GM23338 (cell line): ENCODE measurements at regions not wholly inside any gene's neighbourhood (a gene's known extent, or its start where the extent isn't known, plus 50 kb on each side); places are given as distances from the start of the nearest gene placed in this dataset.

Experiments
- ATAC-seq: fragments of 200-7000 bp; cut with Tn5 transposase; 3 replicates; pipeline ENCODE4 v1.9.1; 2020
- DNase-seq: peaks from one replicate; pipeline ENCODE4 v3.0.0-alpha.2; 2015; ENCODE audit warnings: low spot score
- H2AFZ ChIP-seq: fragments of 200-600 bp; sonication (generic); 2 replicates; pipeline ENCODE4 v1.8.0; 2016; ENCODE audit warnings: antibody characterized with exemption, mild to moderate bottlenecking, moderate library complexity
- H3F3A ChIP-seq: fragments of 200-600 bp; sonication (generic); replicated peaks from 2 replicates; pipeline ENCODE4 v1.8.0; 2017; ENCODE audit warnings: antibody characterized with exemption, mixed run types, low read depth
- H3K27ac ChIP-seq: fragments of 200-600 bp; sonication (generic); 2 replicates; pipeline ENCODE4 v1.6.1; 2016; ENCODE audit warnings: low read depth
- H3K27me3 ChIP-seq: fragments of 200-600 bp; sonication (generic); 2 replicates; pipeline ENCODE4 v1.8.0; 2016; ENCODE audit warnings: mild to moderate bottlenecking, mixed run types, moderate library complexity; ENCODE audit not compliant: insufficient read depth
- H3K36me3 ChIP-seq: fragments of 200-600 bp; sonication (generic); 2 replicates; pipeline ENCODE4 v1.8.0; 2016; ENCODE audit warnings: mild to moderate bottlenecking; ENCODE audit not compliant: insufficient read depth
- H3K4me1 ChIP-seq: fragments of 200-600 bp; sonication (generic); 2 replicates; pipeline ENCODE4 v1.8.0; 2016; ENCODE audit warnings: mild to moderate bottlenecking, moderate library complexity; ENCODE audit not compliant: insufficient read depth
- H3K4me2 ChIP-seq: fragments of 200-600 bp; sonication (generic); 2 replicates; pipeline ENCODE4 v1.7.1; 2017; ENCODE audit warnings: mixed run types
- H3K4me3 ChIP-seq: fragments of 200-600 bp; sonication (generic); 2 replicates; pipeline ENCODE4 v1.6.1; 2016; ENCODE audit warnings: mixed run types
- H3K79me2 ChIP-seq: fragments of 200-600 bp; sonication (generic); replicated peaks from 2 replicates; pipeline ENCODE4 v1.8.0; 2017; ENCODE audit warnings: mild to moderate bottlenecking; ENCODE audit not compliant: insufficient read depth
- H3K9me2 ChIP-seq: fragments of 200-600 bp; sonication (generic); 2 replicates; pipeline ENCODE4 v1.8.0; 2017; ENCODE audit not compliant: insufficient read depth
- H4K20me1 ChIP-seq: fragments of 200-600 bp; sonication (generic); replicated peaks from 2 replicates; pipeline ENCODE4 v1.8.0; 2017; ENCODE audit warnings: mild to moderate bottlenecking; ENCODE audit not compliant: insufficient read depth
- H3K27ac Mint-ChIP-seq: 2 replicates; pipeline ENCODE4 v1.8.0; 2020; ENCODE audit warnings: inconsistent platforms, mild to moderate bottlenecking, moderate library complexity, mixed read lengths
- H3K27me3 Mint-ChIP-seq: 3 replicates; pipeline ENCODE4 v1.8.0; 2022; ENCODE audit warnings: low read depth, mild to moderate bottlenecking, moderate library complexity, mixed read lengths, inconsistent platforms; ENCODE audit not compliant: insufficient read depth, poor library complexity
- H3K36me3 Mint-ChIP-seq: 3 replicates; pipeline ENCODE4 v1.8.0; 2021; ENCODE audit warnings: low read depth, mild to moderate bottlenecking, inconsistent platforms, moderate library complexity, mixed read lengths
- H3K4me1 Mint-ChIP-seq: 3 replicates; pipeline ENCODE4 v1.8.0; 2020; ENCODE audit warnings: mild to moderate bottlenecking, inconsistent platforms, mixed read lengths
- H3K4me3 Mint-ChIP-seq: 3 replicates; pipeline ENCODE4 v1.8.0; 2021; ENCODE audit warnings: moderate library complexity, mild to moderate bottlenecking, inconsistent platforms, mixed read lengths
- H3K9me3 Mint-ChIP-seq: 3 replicates; pipeline ENCODE4 v1.8.0; 2020; ENCODE audit warnings: moderate library complexity, mild to moderate bottlenecking, inconsistent platforms, mixed read lengths
- EZH2phosphoT487 ChIP-seq: fragments of 200-600 bp; sonication (generic); IDR thresholded peaks from one replicate; pipeline ENCODE4 v1.8.1; 2018; ENCODE audit warnings: antibody characterized with exemption; ENCODE audit not compliant: unreplicated experiment
- POLR2AphosphoS5 ChIP-seq: IDR thresholded peaks from 2 replicates; pipeline ENCODE4 v1.6.1; 2016; ENCODE audit warnings: antibody characterized with exemption, low read depth
- STAT1 ChIP-seq: IDR thresholded peaks from one replicate; pipeline ENCODE4 v1.6.1; 2016; ENCODE audit warnings: antibody characterized with exemption; ENCODE audit not compliant: unreplicated experiment
- ZNF114 ChIP-seq: fragments of 250-450 bp; sonication (Bioruptor Pico); IDR thresholded peaks from 2 replicates; pipeline ENCODE4 v1.5.0; 2020; ENCODE audit warnings: mild to moderate bottlenecking, moderate library complexity
- TF ChIP-seq, protein P1 (sequence below): fragments of 250-450 bp; sonication (Bioruptor Pico); IDR thresholded peaks from 2 replicates; pipeline ENCODE4 v1.5.0; 2020; ENCODE audit warnings: mild to moderate bottlenecking, moderate library complexity

GRCh38 chr5:135136546-135136945, 102.5 kb upstream of the PITX1 start (continued):
- no peak for TF ChIP-seq ZNF114
- TF ChIP-seq, protein P1, sequence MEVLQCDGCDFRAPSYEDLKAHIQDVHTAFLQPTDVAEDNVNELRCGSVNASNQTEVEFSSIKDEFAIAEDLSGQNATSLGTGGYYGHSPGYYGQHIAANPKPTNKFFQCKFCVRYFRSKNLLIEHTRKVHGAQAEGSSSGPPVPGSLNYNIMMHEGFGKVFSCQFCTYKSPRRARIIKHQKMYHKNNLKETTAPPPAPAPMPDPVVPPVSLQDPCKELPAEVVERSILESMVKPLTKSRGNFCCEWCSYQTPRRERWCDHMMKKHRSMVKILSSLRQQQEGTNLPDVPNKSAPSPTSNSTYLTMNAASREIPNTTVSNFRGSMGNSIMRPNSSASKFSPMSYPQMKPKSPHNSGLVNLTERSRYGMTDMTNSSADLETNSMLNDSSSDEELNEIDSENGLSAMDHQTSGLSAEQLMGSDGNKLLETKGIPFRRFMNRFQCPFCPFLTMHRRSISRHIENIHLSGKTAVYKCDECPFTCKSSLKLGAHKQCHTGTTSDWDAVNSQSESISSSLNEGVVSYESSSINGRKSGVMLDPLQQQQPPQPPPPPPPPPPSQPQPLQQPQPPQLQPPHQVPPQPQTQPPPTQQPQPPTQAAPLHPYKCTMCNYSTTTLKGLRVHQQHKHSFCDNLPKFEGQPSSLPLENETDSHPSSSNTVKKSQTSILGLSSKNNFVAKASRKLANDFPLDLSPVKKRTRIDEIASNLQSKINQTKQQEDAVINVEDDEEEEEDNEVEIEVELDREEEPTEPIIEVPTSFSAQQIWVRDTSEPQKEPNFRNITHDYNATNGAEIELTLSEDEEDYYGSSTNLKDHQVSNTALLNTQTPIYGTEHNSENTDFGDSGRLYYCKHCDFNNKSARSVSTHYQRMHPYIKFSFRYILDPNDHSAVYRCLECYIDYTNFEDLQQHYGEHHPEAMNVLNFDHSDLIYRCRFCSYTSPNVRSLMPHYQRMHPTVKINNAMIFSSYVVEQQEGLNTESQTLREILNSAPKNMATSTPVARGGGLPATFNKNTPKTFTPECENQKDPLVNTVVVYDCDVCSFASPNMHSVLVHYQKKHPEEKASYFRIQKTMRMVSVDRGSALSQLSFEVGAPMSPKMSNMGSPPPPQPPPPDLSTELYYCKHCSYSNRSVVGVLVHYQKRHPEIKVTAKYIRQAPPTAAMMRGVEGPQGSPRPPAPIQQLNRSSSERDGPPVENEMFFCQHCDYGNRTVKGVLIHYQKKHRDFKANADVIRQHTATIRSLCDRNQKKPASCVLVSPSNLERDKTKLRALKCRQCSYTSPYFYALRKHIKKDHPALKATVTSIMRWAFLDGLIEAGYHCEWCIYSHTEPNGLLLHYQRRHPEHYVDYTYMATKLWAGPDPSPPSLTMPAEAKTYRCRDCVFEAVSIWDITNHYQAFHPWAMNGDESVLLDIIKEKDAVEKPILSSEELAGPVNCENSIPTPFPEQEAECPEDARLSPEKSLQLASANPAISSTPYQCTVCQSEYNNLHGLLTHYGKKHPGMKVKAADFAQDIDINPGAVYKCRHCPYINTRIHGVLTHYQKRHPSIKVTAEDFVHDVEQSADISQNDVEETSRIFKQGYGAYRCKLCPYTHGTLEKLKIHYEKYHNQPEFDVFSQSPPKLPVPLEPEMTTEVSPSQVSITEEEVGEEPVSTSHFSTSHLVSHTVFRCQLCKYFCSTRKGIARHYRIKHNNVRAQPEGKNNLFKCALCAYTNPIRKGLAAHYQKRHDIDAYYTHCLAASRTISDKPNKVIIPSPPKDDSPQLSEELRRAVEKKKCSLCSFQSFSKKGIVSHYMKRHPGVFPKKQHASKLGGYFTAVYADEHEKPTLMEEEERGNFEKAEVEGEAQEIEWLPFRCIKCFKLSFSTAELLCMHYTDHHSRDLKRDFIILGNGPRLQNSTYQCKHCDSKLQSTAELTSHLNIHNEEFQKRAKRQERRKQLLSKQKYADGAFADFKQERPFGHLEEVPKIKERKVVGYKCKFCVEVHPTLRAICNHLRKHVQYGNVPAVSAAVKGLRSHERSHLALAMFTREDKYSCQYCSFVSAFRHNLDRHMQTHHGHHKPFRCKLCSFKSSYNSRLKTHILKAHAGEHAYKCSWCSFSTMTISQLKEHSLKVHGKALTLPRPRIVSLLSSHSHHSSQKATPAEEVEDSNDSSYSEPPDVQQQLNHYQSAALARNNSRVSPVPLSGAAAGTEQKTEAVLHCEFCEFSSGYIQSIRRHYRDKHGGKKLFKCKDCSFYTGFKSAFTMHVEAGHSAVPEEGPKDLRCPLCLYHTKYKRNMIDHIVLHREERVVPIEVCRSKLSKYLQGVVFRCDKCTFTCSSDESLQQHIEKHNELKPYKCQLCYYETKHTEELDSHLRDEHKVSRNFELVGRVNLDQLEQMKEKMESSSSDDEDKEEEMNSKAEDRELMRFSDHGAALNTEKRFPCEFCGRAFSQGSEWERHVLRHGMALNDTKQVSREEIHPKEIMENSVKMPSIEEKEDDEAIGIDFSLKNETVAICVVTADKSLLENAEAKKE (CRISPR knock-in tag) = no peak
- TF ChIP-seq EZH2phosphoT487 = no peak
- TF ChIP-seq STAT1 = no peak

GRCh38 chr5:135135530-135136226, 101.7 kb upstream of the PITX1 start:
- DNase-seq (no peak), ATAC-seq (no peak)
- Histone ChIP-seq H3K9me2 (no peaks in the 10 kb centered on the region), H3K36me3 (no peaks in the 10 kb centered on the region), H2AFZ (no peak overlapping the region), H3K79me2 (no peaks in the 10 kb centered on the region), H3K27ac (no peak overlapping the region), H4K20me1 (no peaks in the 10 kb centered on the region), H3K4me1 (no peaks in the 10 kb centered on the region), H3F3A (no peaks in the 10 kb centered on the region), H3K4me2 (no peak overlapping the region), H3K4me3 (no peak overlapping the region), H3K27me3 (no peaks in the 10 kb centered on the region)
- H3K9me3 Mint-ChIP-seq = no peaks in the 10 kb centered on the region
- peaks cover 15% of the 10 kb centered on the region for H3K27me3 Mint-ChIP-seq
- no peak for TF ChIP-seq POLR2AphosphoS5
- H3K4me3 Mint-ChIP-seq = no peak overlapping the region
- no peaks in the 10 kb centered on the region for H3K4me1 Mint-ChIP-seq
- H3K27ac Mint-ChIP-seq = no peak overlapping the region
- H3K36me3 Mint-ChIP-seq = no peaks in the 10 kb centered on the region
